ENCODE measurements at regions not wholly inside any gene's neighbourhood (a gene's known extent, or its start where the extent isn't known, plus 50 kb on each side); places are given as distances from the start of the nearest gene placed in this dataset.

DNA sequence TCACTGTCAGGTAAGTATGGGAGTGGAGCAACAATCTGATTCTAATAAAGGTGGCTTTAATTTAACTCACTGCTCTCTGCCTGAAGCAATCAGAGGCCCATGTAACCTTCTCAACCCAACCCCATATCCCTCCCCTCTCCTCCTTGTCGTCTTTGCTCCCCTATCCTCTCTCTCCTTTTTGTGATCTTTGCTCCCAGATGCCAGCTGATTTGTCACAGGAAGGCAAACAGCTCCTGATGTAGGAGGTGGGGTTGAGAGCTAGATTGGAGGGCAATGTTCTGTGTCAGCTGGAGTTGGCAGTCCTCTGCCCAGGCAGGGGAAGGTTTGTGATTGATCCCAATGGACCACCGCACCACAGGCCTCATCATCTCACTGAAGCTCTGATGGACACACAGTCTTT, 101.4 kb upstream of the PIK3CG start:
- Mint-ChIP-seq H3K4me3 (no peak overlapping the region), H3K27me3 (no peaks in the 10 kb centered on the region), H3K27ac (no peak overlapping the region), H3K9me3 (no peaks in the 10 kb centered on the region), H3K4me1 (peaks cover 26% of the 10 kb centered on the region), H3K36me3 (ENCODE audit: low read depth) (no peaks in the 10 kb centered on the region)
- ATAC-seq (replicated peaks) = no peak

DNA sequence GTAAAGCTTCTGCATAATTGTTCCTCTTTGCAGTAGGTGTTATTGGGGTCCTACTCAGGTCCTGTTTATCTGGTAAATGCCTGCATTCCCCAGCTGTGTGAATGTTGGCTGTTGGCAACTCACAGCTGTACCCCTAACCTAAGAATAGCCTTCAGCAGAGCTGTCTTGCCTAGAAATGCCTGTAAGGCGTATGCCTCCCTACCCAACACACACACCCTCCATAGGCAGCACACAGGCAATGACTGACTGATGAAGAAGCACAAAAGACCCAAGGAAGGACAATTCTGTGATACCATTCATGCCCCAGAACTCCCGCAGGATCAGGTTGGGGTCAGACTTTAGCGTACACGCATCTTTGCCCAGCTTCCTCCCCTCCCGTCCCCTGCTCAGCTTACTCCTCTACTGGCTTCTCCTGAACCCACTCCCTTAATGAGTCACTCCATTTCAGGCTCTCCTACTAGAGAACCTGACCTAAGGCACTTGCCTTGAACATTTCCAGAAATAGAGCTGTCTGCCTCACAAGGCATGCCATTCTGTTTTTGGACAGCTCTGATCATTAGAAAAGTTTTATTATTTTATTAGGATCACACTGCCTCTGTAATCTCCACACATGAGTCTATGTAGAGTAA, 99.2 kb upstream of the PIK3CG start:
- no peaks in the 10 kb centered on the region for H3K9me3 Mint-ChIP-seq
- H3K36me3 Mint-ChIP-seq (ENCODE audit: low read depth) = no peaks in the 10 kb centered on the region
- H3K27ac Mint-ChIP-seq = peak overlapping the region; percentile 65
- H3K4me3 Mint-ChIP-seq = no peak overlapping the region
- no peak for ATAC-seq (replicated peaks)
- no peaks in the 10 kb centered on the region for H3K27me3 Mint-ChIP-seq
- peaks cover 33% of the 10 kb centered on the region for H3K4me1 Mint-ChIP-seq

DNA sequence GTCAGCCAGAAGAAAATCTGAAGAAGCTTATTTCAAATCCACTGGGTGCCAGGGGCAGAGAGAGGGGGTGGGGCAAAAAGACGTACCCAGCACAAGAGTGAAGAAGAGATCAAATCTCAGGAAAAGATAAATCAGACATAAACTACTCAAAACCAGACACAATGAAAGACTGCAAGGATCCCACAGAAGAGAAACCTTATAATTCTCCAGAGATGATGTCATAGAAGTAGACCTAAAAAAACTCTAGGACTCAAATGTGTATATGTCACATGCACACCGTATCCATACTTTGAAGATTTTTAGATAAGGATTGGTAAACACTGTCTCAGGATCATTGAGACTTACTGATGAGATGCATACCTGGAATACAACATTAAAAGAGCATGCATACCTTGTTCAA, 98.5 kb upstream of the PIK3CG start:
- Mint-ChIP-seq H3K4me1 (peaks cover 33% of the 10 kb centered on the region), H3K4me3 (peak overlapping the region; percentile 75), H3K27ac (peak overlapping the region; percentile 65), H3K36me3 (ENCODE audit: low read depth) (no peaks in the 10 kb centered on the region), H3K27me3 (no peaks in the 10 kb centered on the region), H3K9me3 (no peaks in the 10 kb centered on the region)
- peak; percentile 47 for ATAC-seq (replicated peaks)

DNA sequence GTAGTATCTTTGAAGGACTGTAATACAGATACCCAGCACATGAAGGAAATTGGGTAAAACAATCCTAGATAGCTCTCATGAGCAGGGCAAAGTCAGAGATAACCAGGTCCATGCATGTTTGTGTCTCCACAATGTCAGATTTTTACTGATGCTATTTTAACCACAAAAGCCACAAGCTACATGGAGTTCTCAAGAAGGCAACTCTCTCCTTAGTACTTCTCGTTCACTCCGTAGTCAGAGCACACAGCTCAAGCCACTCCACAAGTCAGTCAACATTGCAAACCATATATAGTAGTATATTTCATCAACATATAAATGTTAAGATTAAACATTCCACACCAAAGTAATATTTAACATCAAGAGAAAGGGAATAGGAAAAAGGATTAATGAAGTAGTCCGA, 98.0 kb upstream of the PIK3CG start:
- Mint-ChIP-seq H3K4me1 (peaks cover 34% of the 10 kb centered on the region), H3K27ac (peak overlapping the region; percentile 65), H3K9me3 (no peaks in the 10 kb centered on the region), H3K27me3 (no peaks in the 10 kb centered on the region), H3K4me3 (peak overlapping the region; percentile 75), H3K36me3 (ENCODE audit: low read depth) (no peaks in the 10 kb centered on the region)
- peak; percentile 67 for ATAC-seq (replicated peaks)

DNA sequence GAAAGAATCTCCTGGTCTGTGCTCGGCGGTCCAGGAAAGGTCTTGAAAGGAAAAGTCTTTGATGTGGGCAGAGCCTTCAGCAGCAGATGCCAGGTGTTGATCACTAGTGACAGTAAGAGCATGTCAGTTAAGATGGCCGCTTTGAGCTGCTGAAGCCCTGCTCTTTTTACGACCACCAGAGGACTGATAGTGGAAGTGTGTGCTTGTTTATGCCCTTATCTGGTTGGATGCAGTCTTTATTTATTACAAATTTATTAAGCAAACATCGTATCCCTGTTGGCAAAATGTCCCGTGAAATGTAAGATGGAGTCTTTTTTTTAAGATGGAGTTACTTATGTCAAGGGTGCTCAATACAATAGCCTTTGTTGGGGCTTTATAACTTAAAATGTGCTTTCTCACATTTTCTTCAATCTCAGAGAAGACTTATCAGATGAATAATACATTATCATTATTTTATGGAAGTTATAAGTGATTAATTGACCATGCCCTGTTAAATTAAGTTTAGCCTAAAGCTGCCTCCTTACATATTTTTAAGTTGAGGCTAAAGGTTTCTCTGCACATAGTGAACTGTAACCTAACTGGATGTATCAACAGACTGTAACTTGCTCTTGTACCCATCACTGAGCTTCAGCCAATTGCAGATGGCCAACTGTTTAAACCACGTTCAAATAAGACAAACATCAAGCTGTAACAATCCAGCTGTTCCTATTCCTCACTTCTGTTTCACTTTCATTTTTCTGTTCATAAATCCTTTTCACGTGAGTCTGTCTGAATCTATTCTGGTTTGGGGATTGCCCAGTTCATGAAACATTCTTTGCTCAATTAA, 97.4 kb upstream of the PIK3CG start:
- peaks cover 39% of the 10 kb centered on the region for H3K4me1 Mint-ChIP-seq
- peak overlapping the region; percentile 75 for H3K4me3 Mint-ChIP-seq
- peaks cover 2% of the 10 kb centered on the region for H3K36me3 Mint-ChIP-seq (ENCODE audit: low read depth)
- ATAC-seq (replicated peaks) = peak; percentile 65
- peak overlapping the region; percentile 65 for H3K27ac Mint-ChIP-seq
- no peaks in the 10 kb centered on the region for H3K27me3 Mint-ChIP-seq
- peaks cover 1% of the 10 kb centered on the region for H3K9me3 Mint-ChIP-seq

DNA sequence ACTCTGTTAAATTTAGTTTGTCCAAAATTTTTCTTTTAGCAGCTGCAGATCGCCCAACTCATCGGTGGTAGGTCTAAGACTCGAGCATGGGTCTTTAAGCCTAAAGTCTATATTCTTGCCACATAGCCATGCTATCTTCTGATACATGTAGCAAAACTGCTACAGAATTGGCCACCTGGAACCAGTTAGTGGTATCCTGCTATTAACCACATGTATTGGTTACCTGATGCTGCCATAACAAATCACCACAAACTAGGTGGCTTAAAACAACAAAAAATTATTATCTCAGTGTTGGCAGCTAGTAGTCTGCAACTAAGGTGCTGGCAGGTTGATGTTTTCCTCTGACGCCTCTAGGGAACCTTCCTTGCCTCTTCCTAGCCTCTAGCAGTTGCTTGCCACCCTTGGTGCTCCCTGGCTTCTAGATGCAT, 96.7 kb upstream of the PIK3CG start:
- Mint-ChIP-seq H3K4me1 (peaks cover 45% of the 10 kb centered on the region), H3K27ac (peak overlapping the region; percentile 65), H3K27me3 (no peaks in the 10 kb centered on the region), H3K4me3 (peak overlapping the region; percentile 75), H3K9me3 (peaks cover 3% of the 10 kb centered on the region), H3K36me3 (ENCODE audit: low read depth) (peaks cover 5% of the 10 kb centered on the region)
- peak; percentile 4 for ATAC-seq (replicated peaks)

DNA sequence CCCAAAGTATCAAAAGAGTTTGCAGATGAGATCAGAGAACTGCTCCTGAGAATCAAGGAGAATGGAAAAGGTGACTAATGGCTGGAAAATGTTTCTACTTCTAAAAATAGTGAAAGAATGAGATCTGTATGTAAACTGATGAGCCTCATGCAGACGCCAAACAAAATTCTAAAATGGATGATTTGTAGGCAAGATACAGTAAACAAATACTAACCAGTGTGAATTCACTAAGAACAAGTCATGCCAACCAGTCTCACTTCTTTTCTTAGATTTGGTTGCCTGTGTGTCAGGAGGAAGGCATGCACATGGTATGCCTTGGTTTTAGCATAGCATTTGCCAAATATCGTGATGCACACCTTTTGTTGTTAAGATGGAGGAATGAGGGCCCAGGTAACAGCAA, 94.9 kb upstream of the PIK3CG start:
- Mint-ChIP-seq H3K9me3 (peaks cover 3% of the 10 kb centered on the region), H3K27me3 (no peaks in the 10 kb centered on the region), H3K36me3 (ENCODE audit: low read depth) (peaks cover 5% of the 10 kb centered on the region), H3K4me3 (no peak overlapping the region), H3K4me1 (peaks cover 46% of the 10 kb centered on the region), H3K27ac (peak overlapping the region; percentile 51)
- ATAC-seq (replicated peaks) = no peak

DNA sequence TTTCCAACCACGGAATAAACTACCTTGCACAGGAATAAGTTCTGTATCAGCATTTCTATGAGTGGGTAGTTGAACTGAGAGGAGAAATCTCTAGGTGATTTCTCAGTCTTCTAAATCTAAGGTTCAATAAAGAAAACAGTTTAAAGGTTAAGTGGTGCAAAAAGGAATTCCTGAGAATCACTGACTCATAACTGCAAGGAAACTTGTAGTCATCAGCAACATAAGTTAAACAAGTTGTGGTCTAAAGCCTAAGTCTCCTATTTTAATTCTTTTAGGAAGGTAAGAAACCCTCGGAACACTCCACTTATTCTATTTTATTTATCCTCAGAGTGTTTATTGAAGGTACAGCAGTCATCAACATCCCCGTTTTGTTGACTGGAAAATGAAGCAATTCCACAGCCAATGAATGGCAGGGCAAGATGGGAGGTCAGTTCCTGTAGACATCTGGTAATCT, 92.4 kb upstream of the PIK3CG start:
- Mint-ChIP-seq H3K36me3 (ENCODE audit: low read depth) (peaks cover 5% of the 10 kb centered on the region), H3K27ac (peak overlapping the region; percentile 97), H3K27me3 (no peaks in the 10 kb centered on the region), H3K9me3 (peaks cover 10% of the 10 kb centered on the region), H3K4me3 (peak overlapping the region; percentile 73), H3K4me1 (peaks cover 38% of the 10 kb centered on the region)
- ATAC-seq (replicated peaks) = peak; percentile 80

DNA sequence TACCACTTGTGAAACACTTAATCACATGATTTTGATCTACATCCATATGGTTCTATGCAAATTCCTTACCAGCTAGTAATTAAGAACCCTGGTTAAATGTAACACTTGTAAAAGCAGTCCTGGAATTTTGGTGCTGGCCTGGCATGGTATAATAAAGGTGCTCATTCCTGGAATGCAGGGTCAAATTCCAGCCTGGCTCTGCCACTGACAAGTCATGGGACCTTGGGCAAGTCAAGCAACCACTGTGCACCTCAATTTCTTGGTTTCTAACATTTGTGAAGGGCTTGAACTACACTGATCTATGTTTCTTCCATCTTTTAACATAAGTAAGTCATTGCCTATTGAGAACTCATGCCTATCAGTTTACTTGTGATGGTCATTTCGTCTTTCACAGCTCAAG, 91.9 kb upstream of the PIK3CG start:
- ATAC-seq (replicated peaks) = no peak
- Mint-ChIP-seq H3K4me1 (peaks cover 33% of the 10 kb centered on the region), H3K4me3 (peak overlapping the region; percentile 73), H3K36me3 (ENCODE audit: low read depth) (peaks cover 5% of the 10 kb centered on the region), H3K27me3 (no peaks in the 10 kb centered on the region), H3K9me3 (peaks cover 10% of the 10 kb centered on the region), H3K27ac (peak overlapping the region; percentile 97)

DNA sequence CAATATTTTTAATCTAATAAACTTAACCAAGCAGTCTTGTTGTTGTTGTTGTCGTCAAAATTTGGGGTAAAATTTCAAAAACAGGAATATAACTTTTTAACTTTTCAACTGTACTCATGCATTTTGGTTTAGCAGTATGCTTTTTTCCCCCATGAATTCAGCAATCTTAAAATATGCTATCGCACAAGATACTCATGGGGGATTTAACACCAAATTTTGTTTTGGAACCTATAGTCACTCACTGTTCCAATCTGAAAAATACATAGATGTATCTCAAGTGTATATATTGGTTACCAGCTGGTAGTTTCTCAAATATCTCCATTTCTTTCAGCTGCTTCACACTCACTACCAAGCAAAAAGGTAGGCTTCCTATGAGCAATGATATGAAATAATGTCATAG, 91.4 kb upstream of the PIK3CG start:
- peaks cover 10% of the 10 kb centered on the region for H3K9me3 Mint-ChIP-seq
- peaks cover 5% of the 10 kb centered on the region for H3K36me3 Mint-ChIP-seq (ENCODE audit: low read depth)
- H3K4me1 Mint-ChIP-seq = peaks cover 28% of the 10 kb centered on the region
- peak overlapping the region; percentile 73 for H3K4me3 Mint-ChIP-seq
- no peak for ATAC-seq (replicated peaks)
- peak overlapping the region; percentile 97 for H3K27ac Mint-ChIP-seq
- H3K27me3 Mint-ChIP-seq = no peaks in the 10 kb centered on the region

DNA sequence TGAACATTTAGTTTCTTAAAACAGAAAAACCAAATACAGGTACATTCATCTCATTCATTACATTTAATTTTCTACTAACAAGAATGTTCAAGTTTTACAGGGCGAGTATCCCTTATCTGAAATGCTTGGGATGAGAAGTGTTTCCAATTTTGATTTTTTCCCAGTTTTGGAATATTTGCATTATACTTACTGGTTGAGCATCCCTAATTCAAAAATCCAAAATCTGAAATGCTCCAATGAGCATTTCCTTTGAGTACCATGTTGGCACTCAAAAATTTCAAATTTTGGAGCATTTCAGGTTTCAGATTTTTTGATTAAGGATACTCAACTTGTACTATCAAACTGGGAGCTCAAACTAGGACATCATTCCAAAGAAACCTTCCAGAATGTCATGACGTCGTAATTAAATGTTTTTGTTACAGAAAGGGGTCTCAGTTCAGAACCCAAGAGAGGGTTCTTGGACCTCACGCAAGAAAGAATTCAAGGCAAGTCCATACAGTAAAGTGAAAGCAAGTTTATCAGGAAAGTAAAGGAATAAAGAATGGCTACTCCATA, 90.8 kb upstream of the PIK3CG start:
- H3K27ac Mint-ChIP-seq = peak overlapping the region; percentile 60
- ATAC-seq (replicated peaks) = no peak
- peaks cover 26% of the 10 kb centered on the region for H3K4me1 Mint-ChIP-seq
- H3K36me3 Mint-ChIP-seq (ENCODE audit: low read depth) = peaks cover 5% of the 10 kb centered on the region
- H3K4me3 Mint-ChIP-seq = peak overlapping the region; percentile 48
- peaks cover 10% of the 10 kb centered on the region for H3K9me3 Mint-ChIP-seq
- no peaks in the 10 kb centered on the region for H3K27me3 Mint-ChIP-seq

DNA sequence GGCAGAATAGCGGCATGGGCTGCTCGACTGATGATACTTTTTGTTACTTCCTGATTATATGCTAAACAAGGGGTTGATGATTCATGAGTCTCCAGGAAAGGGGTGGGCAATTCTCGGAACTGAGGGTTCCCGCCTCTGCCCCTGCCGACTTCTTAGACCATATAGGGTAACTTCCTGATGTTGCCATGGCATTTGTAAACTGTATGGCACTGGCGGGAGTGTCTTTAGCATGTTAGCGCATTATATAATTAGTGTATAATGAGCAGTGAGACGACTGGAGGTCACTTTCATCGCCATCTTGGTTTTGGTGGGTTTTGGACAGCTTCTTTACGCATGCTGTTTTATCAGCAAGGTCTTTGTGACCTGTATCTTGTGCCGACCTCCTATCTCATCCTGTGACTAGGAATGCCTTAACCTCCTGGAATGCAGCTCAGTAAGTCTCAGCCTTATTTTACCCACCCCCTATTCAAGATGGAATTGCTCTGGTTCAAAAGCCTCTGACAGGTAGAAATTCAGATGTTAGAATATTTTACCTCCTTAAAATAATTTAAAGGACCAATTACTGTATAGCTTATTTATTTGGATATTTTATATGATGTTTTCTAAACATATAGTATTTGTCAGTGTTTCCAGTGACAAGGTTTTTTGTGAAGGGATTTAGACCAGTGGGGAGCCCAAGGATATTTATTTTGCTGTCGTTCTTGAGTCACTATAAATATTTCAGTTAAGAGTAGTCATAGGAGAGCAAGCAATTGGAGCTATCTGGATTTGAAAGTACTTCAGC, 90.1 kb upstream of the PIK3CG start:
- ATAC-seq (replicated peaks) = peak; percentile 42

DNA sequence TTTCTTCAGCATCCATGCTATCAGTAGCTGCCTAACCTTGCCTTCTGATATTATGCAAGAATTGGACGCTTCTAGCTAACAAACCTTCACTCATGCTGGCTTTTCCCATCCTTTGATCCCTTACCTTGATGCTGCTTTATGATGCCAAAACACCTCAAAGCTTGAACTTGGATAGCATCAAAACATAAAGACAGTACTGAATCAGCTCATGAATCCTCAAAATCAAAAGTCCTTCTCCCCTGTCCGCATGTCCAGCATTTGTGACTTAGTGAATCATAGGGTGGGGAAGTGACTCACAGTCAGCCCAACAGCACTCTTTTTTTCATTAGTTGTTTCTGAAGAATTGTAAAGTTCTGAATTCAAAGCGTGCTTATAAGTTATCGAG, 89.5 kb upstream of the PIK3CG start:
- Mint-ChIP-seq H3K27ac (peak overlapping the region; percentile 60), H3K9me3 (peaks cover 10% of the 10 kb centered on the region), H3K4me3 (peak overlapping the region; percentile 48), H3K27me3 (no peaks in the 10 kb centered on the region), H3K4me1 (peaks cover 21% of the 10 kb centered on the region), H3K36me3 (ENCODE audit: low read depth) (peaks cover 5% of the 10 kb centered on the region)
- ATAC-seq (replicated peaks) = peak; percentile 58

More for the DNA sequence above, 90.1 kb upstream of the PIK3CG start:
- Mint-ChIP-seq H3K27ac (peak overlapping the region; percentile 60), H3K4me3 (peak overlapping the region; percentile 48), H3K4me1 (peaks cover 24% of the 10 kb centered on the region), H3K9me3 (peaks cover 10% of the 10 kb centered on the region), H3K36me3 (ENCODE audit: low read depth) (peaks cover 5% of the 10 kb centered on the region), H3K27me3 (no peaks in the 10 kb centered on the region)

DNA sequence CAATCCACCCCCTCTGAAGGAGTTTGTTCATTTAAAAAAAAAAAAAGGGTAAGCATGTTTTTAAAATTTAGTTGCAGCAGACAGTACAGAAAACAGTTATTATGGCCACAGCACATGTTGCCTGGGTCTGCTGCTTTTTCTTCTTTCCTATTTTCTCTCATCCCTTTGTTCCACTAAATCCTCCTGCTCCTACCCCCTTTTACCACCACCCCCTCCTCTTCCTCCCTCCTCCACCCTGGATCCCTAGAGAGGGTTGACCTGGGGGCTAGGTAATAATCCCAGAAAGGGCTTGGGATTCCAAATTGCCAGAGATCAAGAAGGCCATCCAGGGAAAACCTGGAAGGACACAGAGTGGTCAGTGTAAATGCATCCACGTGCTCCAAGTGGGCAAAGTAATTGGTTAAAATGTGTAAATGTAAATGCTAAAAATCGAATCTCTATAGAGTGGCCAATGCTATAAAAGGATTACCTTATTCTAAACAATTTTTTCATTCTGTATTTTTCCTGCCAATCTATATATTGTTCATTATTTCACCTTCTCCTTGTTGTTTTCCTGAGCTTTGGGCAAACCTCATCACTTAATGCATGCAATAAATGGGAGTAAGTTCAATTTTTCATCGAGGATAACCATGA, 89.0 kb upstream of the PIK3CG start:
- H3K4me3 Mint-ChIP-seq = peak overlapping the region; percentile 48
- no peaks in the 10 kb centered on the region for H3K27me3 Mint-ChIP-seq
- peaks cover 21% of the 10 kb centered on the region for H3K4me1 Mint-ChIP-seq
- ATAC-seq (replicated peaks) = no peak
- peak overlapping the region; percentile 60 for H3K27ac Mint-ChIP-seq
- peaks cover 10% of the 10 kb centered on the region for H3K9me3 Mint-ChIP-seq
- peaks cover 5% of the 10 kb centered on the region for H3K36me3 Mint-ChIP-seq (ENCODE audit: low read depth)
